Muscle layer of colon (tissue), 2 donors: ENCODE measurements at regions not wholly inside any gene's neighbourhood (a gene's known extent, or its start where the extent isn't known, plus 50 kb on each side); places are given as distances from the start of the nearest gene placed in this dataset.
"Not testable (repeated sequence)": the region's sequence is repeated elsewhere in the genome, so short reads cannot be mapped to it uniquely, and the experiment has no call there.

Experiments used
- H3K27ac ChIP-seq: one replicate; pipeline ENCODE4 v1.7.0; 2013; ENCODE audit warnings: low read depth, mild to moderate bottlenecking, low read length, moderate library complexity
- H3K27me3 ChIP-seq, 2 donors: one replicate each; pipeline ENCODE4 v1.7.0; 2013; ENCODE audit warnings: low read length in 2 of 2, mild to moderate bottlenecking in 2 of 2; ENCODE audit not compliant: insufficient read depth in 2 of 2, control insufficient read depth in 1 of 2
- H3K36me3 ChIP-seq: one replicate; pipeline ENCODE4 v1.7.0; 2013; ENCODE audit warnings: mild to moderate bottlenecking, low read length; ENCODE audit not compliant: insufficient read depth
- H3K4me1 ChIP-seq: one replicate; pipeline ENCODE4 v1.7.0; 2013; ENCODE audit warnings: mild to moderate bottlenecking, low read length; ENCODE audit not compliant: insufficient read depth
- H3K4me3 ChIP-seq, 2 donors: one replicate each; pipeline ENCODE4 v1.7.0; 2013; ENCODE audit warnings: low read length in 2 of 2, low read depth in 1 of 2, mild to moderate bottlenecking in 1 of 2, moderate library complexity in 1 of 2
- H3K9ac ChIP-seq: one replicate; pipeline ENCODE4 v1.7.0; 2013; ENCODE audit warnings: low read length
- H3K9me3 ChIP-seq: one replicate; pipeline ENCODE4 v1.7.0; 2013; ENCODE audit warnings: mild to moderate bottlenecking, low read length
- donor health status: abdominal sarcoma.
- donor health status: Adenocarcinoma of cecum.

DNA sequence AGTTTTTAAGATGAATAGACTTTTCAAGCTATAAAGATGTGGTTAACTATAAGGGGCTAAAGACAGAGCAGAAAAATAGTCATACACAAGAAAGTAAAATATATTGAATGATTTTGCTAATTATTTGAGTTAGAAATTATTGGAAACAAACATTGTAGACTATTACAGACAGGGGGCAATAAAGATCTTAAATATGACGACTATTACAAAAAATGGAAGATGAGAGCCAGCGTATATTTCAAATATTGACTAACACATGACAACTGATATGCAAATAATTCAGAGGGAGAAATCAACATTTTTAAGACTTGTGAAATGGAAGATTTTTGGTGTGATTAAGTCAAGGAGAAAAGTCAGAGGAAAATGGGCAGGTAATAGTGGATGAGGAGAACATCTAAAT is 520.2 kb upstream of the NUDT12 start:
- no peak overlapping the region for H3K9ac ChIP-seq
- H3K36me3 ChIP-seq, result no peaks in the 10 kb centered on the region
- no peaks in the 10 kb centered on the region for H3K27me3 ChIP-seq
- no peak overlapping the region for H3K27ac ChIP-seq
- H3K9me3 ChIP-seq, result no peaks in the 10 kb centered on the region
- no peaks in the 10 kb centered on the region for H3K4me1 ChIP-seq
- no peak overlapping the region for H3K4me3 ChIP-seq

DNA sequence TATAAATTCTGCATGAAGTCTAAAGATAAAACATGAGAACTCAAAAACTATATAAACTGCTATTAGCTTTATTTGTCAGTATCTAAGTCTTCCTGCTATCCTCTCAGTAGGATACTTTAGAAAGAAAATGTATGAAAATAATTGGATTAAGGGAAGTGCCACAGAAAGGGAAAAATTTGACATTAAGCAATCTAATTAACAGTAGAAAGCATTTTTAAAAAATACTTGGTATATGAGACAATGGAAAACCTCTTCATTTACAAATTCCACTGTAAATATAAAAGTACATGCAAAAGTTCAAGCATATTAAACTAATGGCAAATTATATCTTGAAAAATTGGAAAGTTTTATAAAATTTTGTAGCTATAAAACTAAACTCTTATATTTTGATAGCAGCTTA is 518.6 kb upstream of the NUDT12 start:
- Histone ChIP-seq H3K4me3 (no peak overlapping the region), H3K27me3 (no peaks in the 10 kb centered on the region), H3K9me3 (no peaks in the 10 kb centered on the region), H3K36me3 (no peaks in the 10 kb centered on the region), H3K4me1 (no peaks in the 10 kb centered on the region), H3K27ac (no peak overlapping the region), H3K9ac (no peak overlapping the region)

DNA sequence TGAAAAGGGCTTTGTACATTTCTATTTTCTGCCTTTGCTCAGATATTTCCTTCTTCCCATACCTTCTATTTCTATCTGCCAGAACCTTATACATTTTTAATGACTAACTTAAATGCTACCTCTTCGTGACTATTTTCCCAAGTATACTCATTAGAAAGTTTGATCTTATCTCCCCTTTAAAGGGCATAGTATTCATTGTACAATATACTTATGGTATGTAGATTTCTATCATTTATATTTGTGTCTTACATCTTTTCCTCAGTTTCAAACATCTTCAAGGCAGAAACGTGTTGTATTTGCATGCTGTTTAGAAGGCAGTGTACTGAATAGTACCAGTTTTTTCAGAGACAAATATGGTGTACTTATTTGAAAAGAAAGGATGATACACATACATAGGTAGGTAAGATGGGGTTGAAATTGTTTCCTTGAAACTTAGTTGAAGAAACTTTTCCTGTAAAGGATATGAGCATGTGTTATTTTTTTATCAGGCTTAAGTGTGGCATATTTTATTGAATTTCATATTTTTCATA is 518.1 kb upstream of the NUDT12 start:
- Histone ChIP-seq H3K36me3 (no peaks in the 10 kb centered on the region), H3K27ac (no peak overlapping the region), H3K9me3 (no peaks in the 10 kb centered on the region), H3K27me3 (no peaks in the 10 kb centered on the region), H3K4me1 (no peaks in the 10 kb centered on the region), H3K4me3 (no peak overlapping the region), H3K9ac (no peak overlapping the region)

DNA sequence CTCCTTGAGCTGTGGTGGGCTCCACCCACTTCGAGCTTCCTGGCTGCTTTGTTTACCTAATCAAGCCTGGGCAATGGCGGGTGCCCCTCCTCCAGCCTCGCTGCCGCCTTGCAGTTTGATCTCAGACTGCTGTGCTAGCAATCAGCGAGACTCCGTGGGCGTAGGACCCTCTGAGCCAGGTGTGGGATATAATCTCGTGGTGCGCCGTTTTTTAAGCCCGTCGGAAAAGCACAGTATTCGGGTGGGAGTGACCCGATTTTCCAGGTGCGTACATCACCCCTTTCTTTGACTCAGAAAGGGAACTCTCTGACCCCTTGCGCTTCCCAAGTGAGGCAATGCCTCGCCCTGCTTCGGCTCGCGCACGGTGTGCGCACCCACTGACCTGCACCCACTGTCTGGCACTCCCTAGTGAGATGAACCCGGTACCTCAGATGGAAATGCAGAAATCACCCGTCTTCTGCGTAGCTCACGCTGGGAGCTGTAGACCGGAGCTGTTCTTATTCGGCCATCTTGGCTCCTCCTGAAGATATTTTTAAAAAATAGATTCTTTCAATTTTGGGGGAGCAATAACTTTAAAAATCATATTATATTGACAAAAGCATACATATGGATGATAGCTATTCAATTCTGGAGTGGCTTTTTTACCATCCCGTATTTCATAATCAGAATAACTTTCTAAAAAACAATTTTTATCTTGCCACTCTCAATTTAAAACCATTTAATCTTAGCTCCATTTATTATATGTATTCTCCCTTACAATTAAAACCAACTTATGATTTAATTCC is 517.5 kb upstream of the NUDT12 start:
- H3K27ac ChIP-seq, H3K36me3 ChIP-seq, H3K9me3 ChIP-seq, H3K27me3 ChIP-seq, H3K4me3 ChIP-seq, H3K4me1 ChIP-seq, H3K9ac ChIP-seq: not testable (repeated sequence)

DNA sequence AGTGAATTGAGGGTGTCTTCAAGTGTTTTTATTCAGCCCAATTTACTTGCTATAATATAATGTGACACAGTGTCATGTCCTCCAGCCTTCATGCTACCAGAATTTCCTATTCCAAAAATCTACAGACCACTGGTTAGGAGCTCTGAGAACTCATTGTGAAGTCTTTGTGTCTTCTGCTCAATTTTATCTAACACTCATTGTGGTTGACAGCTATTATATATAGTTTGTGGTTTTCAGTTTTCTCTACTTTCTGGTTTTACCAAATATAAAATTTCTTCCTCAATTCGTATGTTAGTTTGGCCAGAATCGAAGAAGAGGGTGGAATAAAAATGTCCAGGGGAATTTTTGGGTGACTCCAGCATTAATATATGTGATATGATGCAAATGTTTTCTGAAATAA is 509.3 kb upstream of the NUDT12 start:
- H3K4me1 ChIP-seq, result no peaks in the 10 kb centered on the region
- H3K27me3 ChIP-seq, result no peaks in the 10 kb centered on the region
- no peaks in the 10 kb centered on the region for H3K9me3 ChIP-seq
- no peak overlapping the region for H3K27ac ChIP-seq
- H3K36me3 ChIP-seq, result no peaks in the 10 kb centered on the region
- H3K4me3 ChIP-seq, result no peak overlapping the region
- no peak overlapping the region for H3K9ac ChIP-seq

DNA sequence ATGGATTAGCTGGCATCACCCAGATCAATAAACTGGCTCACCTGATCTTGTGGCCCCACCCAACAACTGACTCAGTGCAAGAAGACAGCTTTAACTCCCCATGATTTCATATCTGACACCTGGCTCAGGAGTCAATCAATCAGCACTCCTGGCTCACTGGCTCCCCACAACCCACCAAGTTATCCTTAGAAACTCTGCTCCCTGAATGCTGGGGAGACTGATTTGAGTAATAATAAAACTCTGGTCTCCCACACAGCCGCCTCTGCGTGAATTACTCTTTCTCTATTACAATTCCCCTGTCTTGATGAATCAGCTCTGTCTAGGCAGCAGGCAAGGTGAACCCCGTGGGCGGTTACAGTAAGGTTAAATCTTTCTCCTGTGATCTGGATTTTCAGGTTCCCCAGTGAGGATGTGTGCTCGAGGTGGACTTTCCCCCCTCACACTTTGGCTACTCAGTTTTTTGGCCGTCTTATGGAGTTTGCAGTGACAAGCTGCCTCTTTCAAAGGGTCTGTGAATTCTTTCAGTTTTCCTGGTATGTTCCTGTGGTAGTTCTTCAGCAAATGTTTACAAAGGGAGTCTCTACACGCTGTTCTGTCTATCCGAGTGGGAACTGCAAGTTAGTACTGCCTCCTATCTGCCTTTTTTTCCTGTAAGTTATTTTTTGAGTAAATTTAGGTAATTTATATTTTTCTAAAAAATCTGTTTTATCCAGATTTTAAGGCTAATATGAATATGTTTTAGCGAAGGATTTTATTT is 500.2 kb upstream of the NUDT12 start:
- Histone ChIP-seq H3K4me1 (no peaks in the 10 kb centered on the region), H3K9me3 (no peaks in the 10 kb centered on the region), H3K27ac (no peak overlapping the region), H3K4me3 (no peak overlapping the region), H3K27me3 (no peaks in the 10 kb centered on the region), H3K36me3 (no peaks in the 10 kb centered on the region), H3K9ac (no peak overlapping the region)

DNA sequence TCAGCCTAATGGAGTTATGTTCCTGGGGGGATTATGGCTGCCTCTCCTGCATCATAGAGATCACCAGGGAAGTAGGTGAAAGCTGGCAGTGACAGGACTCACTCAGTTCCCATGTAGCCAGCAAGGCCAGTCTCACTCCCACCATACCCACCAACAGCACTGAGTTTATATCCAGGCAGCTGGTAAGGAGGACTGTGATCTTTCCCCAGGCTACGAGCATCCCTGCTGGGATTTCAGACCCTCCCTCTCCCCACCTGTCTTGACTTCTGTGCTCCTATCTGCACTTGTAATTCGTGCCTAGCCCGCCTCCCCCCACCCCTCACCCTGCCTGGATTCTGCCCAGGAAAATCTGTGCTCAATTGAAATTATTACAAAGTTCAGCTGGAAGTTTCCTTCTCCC is 499.1 kb upstream of the NUDT12 start:
- H3K4me3 ChIP-seq, result no peak overlapping the region
- H3K27ac ChIP-seq, result no peak overlapping the region
- H3K27me3 ChIP-seq, result no peaks in the 10 kb centered on the region
- no peaks in the 10 kb centered on the region for H3K4me1 ChIP-seq
- H3K9ac ChIP-seq, result no peak overlapping the region
- H3K9me3 ChIP-seq, result no peaks in the 10 kb centered on the region
- H3K36me3 ChIP-seq, result no peaks in the 10 kb centered on the region

DNA sequence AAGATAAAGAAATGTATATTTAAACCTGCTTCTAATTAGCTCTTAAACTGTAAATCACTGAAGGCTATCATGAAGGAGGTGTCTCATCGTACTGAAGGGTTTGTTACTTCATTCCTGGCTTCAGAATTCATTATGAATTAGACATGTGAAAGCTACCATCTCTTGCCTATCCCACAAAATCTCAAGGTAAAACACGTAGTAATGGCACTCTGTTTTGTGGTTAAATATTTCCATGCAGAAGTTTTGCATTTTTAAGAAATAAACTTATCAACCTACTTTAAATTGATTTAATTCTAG is 490.7 kb upstream of the NUDT12 start:
- H3K27me3 ChIP-seq, result no peaks in the 10 kb centered on the region
- H3K27ac ChIP-seq, result no peak overlapping the region

DNA sequence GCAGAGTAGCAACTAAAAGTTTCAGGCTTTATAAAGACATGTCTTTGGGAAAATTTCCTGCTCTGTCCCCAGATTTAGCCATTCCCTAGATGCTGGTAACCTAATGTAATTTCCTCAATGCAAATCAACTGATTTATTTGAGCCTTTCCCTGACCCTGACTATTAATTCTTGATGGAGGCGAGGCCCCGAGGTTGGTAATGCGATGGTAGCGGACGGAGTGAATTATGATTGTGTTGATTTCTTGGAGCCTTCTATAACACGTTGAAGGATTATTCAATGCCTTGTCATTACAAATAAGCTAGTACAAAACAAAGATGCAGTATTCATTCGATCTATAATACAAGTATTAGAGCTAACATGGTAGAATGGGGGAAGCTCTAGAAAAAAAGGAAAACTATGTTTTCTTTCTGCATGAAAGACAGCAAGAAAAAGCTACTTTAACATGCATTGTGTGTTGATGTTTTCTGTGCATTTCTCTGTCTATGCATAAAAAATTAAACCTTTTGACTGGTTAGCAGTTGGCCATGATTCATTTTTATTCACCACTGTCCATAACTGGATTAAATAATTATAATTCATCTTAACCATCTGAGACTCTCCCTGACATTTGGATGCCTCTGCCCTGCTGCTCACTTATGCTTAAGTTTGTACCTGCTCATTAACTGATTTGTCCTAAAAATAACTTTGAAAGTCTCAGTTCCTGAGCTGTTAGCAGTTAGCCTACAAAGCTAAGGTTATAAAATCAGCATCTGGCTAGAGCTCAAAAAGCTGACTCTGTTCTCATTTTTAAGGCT is 490.2 kb upstream of the NUDT12 start:
- Histone ChIP-seq H3K36me3 (no peaks in the 10 kb centered on the region), H3K4me1 (no peaks in the 10 kb centered on the region), H3K9me3 (no peaks in the 10 kb centered on the region), H3K9ac (no peak overlapping the region), H3K4me3 (no peak overlapping the region), H3K27ac (no peak overlapping the region), H3K27me3 (no peaks in the 10 kb centered on the region)

More for the DNA sequence above, 490.7 kb upstream of the NUDT12 start:
- H3K9me3 ChIP-seq, result no peaks in the 10 kb centered on the region
- no peaks in the 10 kb centered on the region for H3K36me3 ChIP-seq
- H3K4me3 ChIP-seq, result no peak overlapping the region
- no peak overlapping the region for H3K9ac ChIP-seq
- no peaks in the 10 kb centered on the region for H3K4me1 ChIP-seq

DNA sequence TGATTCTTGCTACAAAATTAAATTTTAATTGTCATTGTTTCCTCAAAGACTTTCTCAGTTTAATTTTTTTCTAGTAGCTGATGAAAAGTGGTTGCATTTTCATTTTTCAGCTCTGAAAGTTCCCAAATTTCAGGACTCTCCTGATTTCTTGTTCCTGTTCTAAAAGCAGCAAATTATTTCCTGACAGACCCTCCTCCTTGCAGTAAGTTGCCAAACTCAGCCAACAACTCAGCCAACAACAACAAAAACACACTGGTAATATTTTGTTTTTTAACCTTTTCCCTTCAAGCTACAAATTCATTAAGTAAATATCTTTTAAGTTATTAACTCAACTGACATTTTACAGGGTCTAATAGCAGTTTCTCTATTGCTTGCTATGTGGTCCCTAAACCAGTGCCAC is 487.8 kb upstream of the NUDT12 start:
- H3K27me3 ChIP-seq, result no peaks in the 10 kb centered on the region
- H3K4me1 ChIP-seq, result no peaks in the 10 kb centered on the region
- no peak overlapping the region for H3K27ac ChIP-seq
- H3K4me3 ChIP-seq, result no peak overlapping the region
- H3K9me3 ChIP-seq, result no peaks in the 10 kb centered on the region
- no peaks in the 10 kb centered on the region for H3K36me3 ChIP-seq
- no peak overlapping the region for H3K9ac ChIP-seq

DNA sequence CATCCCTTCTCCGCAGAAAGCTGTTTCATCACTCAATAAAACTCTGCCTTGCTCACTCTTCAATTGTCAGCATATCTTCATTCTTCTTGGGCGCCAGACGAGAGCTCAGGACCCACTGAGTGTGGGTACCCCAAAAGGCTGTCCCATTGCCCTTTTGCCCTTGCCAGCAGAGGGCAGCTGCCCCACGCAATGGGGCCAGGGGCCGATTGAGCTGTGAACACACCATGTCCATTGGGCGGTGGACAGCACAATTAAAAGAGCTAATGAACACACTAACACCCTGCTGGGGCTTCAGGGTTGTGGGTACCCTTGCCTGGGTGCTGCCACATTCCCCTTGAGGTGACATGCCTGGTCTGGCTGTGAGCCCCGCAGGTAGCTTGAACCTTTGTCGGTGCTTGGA is 487.2 kb upstream of the NUDT12 start:
- H3K4me3 ChIP-seq, result no peak overlapping the region
- H3K27me3 ChIP-seq, result no peaks in the 10 kb centered on the region
- H3K27ac ChIP-seq, result no peak overlapping the region
- H3K36me3 ChIP-seq, result no peaks in the 10 kb centered on the region
- H3K4me1 ChIP-seq, result no peaks in the 10 kb centered on the region
- no peaks in the 10 kb centered on the region for H3K9me3 ChIP-seq
- no peak overlapping the region for H3K9ac ChIP-seq
